Upper lobe of left lung (tissue), 6 donors: ENCODE measurements at regions not wholly inside any gene's neighbourhood (a gene's known extent, or its start where the extent isn't known, plus 50 kb on each side); places are given as distances from the start of the nearest gene placed in this dataset.
A peak's percentile ranks its signal among the peaks of the same experiment; 100 is the strongest.

Source experiments
- ATAC-seq, 2 donors: fragments of 200-7000 bp; cut with Tn5 transposase; one replicate each; pipeline ENCODE4 v1.9.1; 2022; ENCODE audit warnings: mild to moderate bottlenecking in 2 of 2, moderate library complexity in 2 of 2; ENCODE audit not compliant: low FRiP score in 2 of 2
- DNase-seq, 2 donors: peaks; one replicate each; pipeline ENCODE4 v3.0.0-alpha.2; 2019 to 2020
- H3K27ac ChIP-seq, 4 donors: fragments of 200-600 bp; sonication (generic); one replicate each; pipeline ENCODE4 v1.5.1; 2016 to 2019
- H3K27me3 ChIP-seq, 4 donors: fragments of 200-600 bp; sonication (generic); one replicate each; pipeline ENCODE4 v1.5.1; 2017 to 2019
- H3K36me3 ChIP-seq, 4 donors: fragments of 200-600 bp; sonication (generic); one replicate each; pipeline ENCODE4 v1.5.1; 2016 to 2019
- H3K4me1 ChIP-seq, 4 donors: fragments of 200-600 bp; sonication (generic); one replicate each; pipeline ENCODE4 v1.5.1; 2018 to 2019
- H3K4me3 ChIP-seq, 4 donors: fragments of 200-600 bp; sonication (generic); one replicate each; pipeline ENCODE4 v1.5.1; 2017 to 2019; ENCODE audit warnings: mild to moderate bottlenecking in 2 of 4, moderate library complexity in 1 of 4
- H3K9me3 ChIP-seq, 4 donors: fragments of 200-600 bp; sonication (generic); one replicate each; pipeline ENCODE4 v1.5.1; 2018 to 2019
- CTCF ChIP-seq, 6 experiments: fragments of 450-650 bp in 4 of 6; fragments of 200-600 bp in 2 of 6; sonication (generic) in 2 of 6; IDR thresholded peaks; one replicate each; pipeline ENCODE4 v1.5.1; 2016 to 2019; ENCODE audit warnings: antibody characterized with exemption in 6 of 6
- EP300 ChIP-seq, 4 donors: sonication (generic); formaldehyde crosslinking; IDR thresholded peaks; one replicate each; pipeline ENCODE4 v1.5.1; 2017; ENCODE audit warnings: antibody characterized with exemption in 4 of 4, control low read depth in 2 of 4
- POLR2A ChIP-seq, 4 donors: fragments of 450-650 bp; IDR thresholded peaks; one replicate each; pipeline ENCODE4 v1.5.1; 2016 to 2017; ENCODE audit warnings: antibody characterized with exemption in 4 of 4, mild to moderate bottlenecking in 2 of 4
- POLR2AphosphoS5 ChIP-seq, 2 donors: sonication (generic); formaldehyde crosslinking; IDR thresholded peaks; one replicate each; pipeline ENCODE4 v1.5.1; 2017; ENCODE audit warnings: antibody characterized with exemption in 2 of 2
- WGBS, 2 donors: methylation state at CpG; one replicate each; pipeline ENCODE4 v1.1.5; 2017 to 2018; 5-methylcytosine and 5-hydroxymethylcytosine counted together
- donor health status: DM: no; HTN: no; CAD: no; lungs with moderate emphysema.
- donor health status: DM: no; HTN: yes; CAD: no; lungs with severe emphysema.

- no peaks in the 10 kb centered on the region for H3K27me3 ChIP-seq
- H3K9me3 ChIP-seq = peaks cover 0 to 3% (median 0%) of the 10 kb centered on the region in 4 donors
- TF ChIP-seq POLR2A (IDR thresholded peaks at IDR 0.05) (no peak), POLR2AphosphoS5 (IDR thresholded peaks at IDR 0.05) (no peak), EP300 (IDR thresholded peaks at IDR 0.05) (no peak), CTCF (IDR thresholded peaks at IDR 0.05) (no peak)
- ATAC-seq = no peak
- no peaks in the 10 kb centered on the region for H3K4me1 ChIP-seq
- WGBS, 2 donors = 91 to 93% methylated on average over 9 of the region's 9 CpGs
- no peak overlapping the region for H3K27ac ChIP-seq
- no peaks in the 10 kb centered on the region for H3K36me3 ChIP-seq
- H3K4me3 ChIP-seq = no peak overlapping the region
- DNase-seq = no peak
Observed at GRCh38 chr22:47888817-47889216, 1126.4 kb downstream of the TBC1D22A start.

- no peak overlapping the region for H3K4me3 ChIP-seq
- 93 to 96% methylated on average over 12 to 14 of the region's 14 CpGs for WGBS, 2 donors
- H3K27ac ChIP-seq = no peak overlapping the region
- ATAC-seq = no peak
- H3K36me3 ChIP-seq = no peaks in the 10 kb centered on the region
- TF ChIP-seq POLR2AphosphoS5 (IDR thresholded peaks at IDR 0.05) (no peak), EP300 (IDR thresholded peaks at IDR 0.05) (no peak), CTCF (IDR thresholded peaks at IDR 0.05) (no peak), POLR2A (IDR thresholded peaks at IDR 0.05) (no peak)
- no peaks in the 10 kb centered on the region for H3K4me1 ChIP-seq
- no peaks in the 10 kb centered on the region for H3K27me3 ChIP-seq
- H3K9me3 ChIP-seq = no peaks in the 10 kb centered on the region
- DNase-seq = no peak
Observed at GRCh38 chr22:47884775-47885174, 1122.3 kb downstream of the TBC1D22A start.

- H3K9me3 ChIP-seq = no peaks in the 10 kb centered on the region
- H3K4me1 ChIP-seq = no peaks in the 10 kb centered on the region
- no peak overlapping the region for H3K27ac ChIP-seq
- H3K27me3 ChIP-seq = no peaks in the 10 kb centered on the region
- TF ChIP-seq POLR2A (IDR thresholded peaks at IDR 0.05) = no peak
- TF ChIP-seq POLR2AphosphoS5 (IDR thresholded peaks at IDR 0.05) = no peak
- no peak for TF ChIP-seq EP300 (IDR thresholded peaks at IDR 0.05)
- no peak for TF ChIP-seq CTCF (IDR thresholded peaks at IDR 0.05)
- DNase-seq (no peak), ATAC-seq (no peak)
- no peaks in the 10 kb centered on the region for H3K36me3 ChIP-seq
- 89 to 93% methylated on average over 15 of the region's 15 CpGs for WGBS, 2 donors
- H3K4me3 ChIP-seq = no peak overlapping the region
Observed at GRCh38 chr22:47884200-47884599, 1121.8 kb downstream of the TBC1D22A start.

GRCh38 chr22:47883757-47884156 is 1121.3 kb downstream of the TBC1D22A start:
- TF ChIP-seq POLR2AphosphoS5 (IDR thresholded peaks at IDR 0.05) (no peak), POLR2A (IDR thresholded peaks at IDR 0.05) (no peak), EP300 (IDR thresholded peaks at IDR 0.05) (no peak), CTCF (IDR thresholded peaks at IDR 0.05) (no peak)
- WGBS, 2 donors = 96 to 97% methylated on average over 12 of the region's 12 CpGs
- no peaks in the 10 kb centered on the region for H3K9me3 ChIP-seq

GRCh38 chr22:47879346-47879745 is 1116.9 kb downstream of the TBC1D22A start:
- TF ChIP-seq CTCF (IDR thresholded peaks at IDR 0.05) (no peak), POLR2AphosphoS5 (IDR thresholded peaks at IDR 0.05) (no peak), EP300 (IDR thresholded peaks at IDR 0.05) (no peak), POLR2A (IDR thresholded peaks at IDR 0.05) (no peak)
- H3K9me3 ChIP-seq = no peaks in the 10 kb centered on the region
- H3K36me3 ChIP-seq = no peaks in the 10 kb centered on the region
- ATAC-seq (no peak), DNase-seq (no peak)
- no peaks in the 10 kb centered on the region for H3K27me3 ChIP-seq
- H3K4me3 ChIP-seq = no peak overlapping the region
- WGBS, 2 donors = 92 to 93% methylated on average over 2 of the region's 2 CpGs
- H3K4me1 ChIP-seq = no peaks in the 10 kb centered on the region
- no peak overlapping the region for H3K27ac ChIP-seq

More at GRCh38 chr22:47883757-47884156, 1121.3 kb downstream of the TBC1D22A start:
- peak in 1 of 2 donors; percentile 62 for DNase-seq
- H3K4me3 ChIP-seq = no peak overlapping the region
- no peak overlapping the region for H3K27ac ChIP-seq
- ATAC-seq = no peak
- no peaks in the 10 kb centered on the region for H3K27me3 ChIP-seq
- no peaks in the 10 kb centered on the region for H3K4me1 ChIP-seq
- no peaks in the 10 kb centered on the region for H3K36me3 ChIP-seq
